AG09319 (cell line): ENCODE measurements at regions not wholly inside any gene's neighbourhood (a gene's known extent, or its start where the extent isn't known, plus 50 kb on each side); places are given as distances from the start of the nearest gene placed in this dataset.

Experiments used
- DNase-seq: peaks from one replicate; pipeline ENCODE4 v3.0.0-alpha.2; 2010; ENCODE audit warnings: low read depth; ENCODE audit errors: extremely low read depth
- TF ChIP-seq, protein P1 (sequence below): IDR thresholded peaks from 2 replicates; pipeline ENCODE4 v1.5.1; 2011; ENCODE audit warnings: low read depth, mild to moderate bottlenecking, inconsistent platforms, low read length, moderate library complexity

DNA sequence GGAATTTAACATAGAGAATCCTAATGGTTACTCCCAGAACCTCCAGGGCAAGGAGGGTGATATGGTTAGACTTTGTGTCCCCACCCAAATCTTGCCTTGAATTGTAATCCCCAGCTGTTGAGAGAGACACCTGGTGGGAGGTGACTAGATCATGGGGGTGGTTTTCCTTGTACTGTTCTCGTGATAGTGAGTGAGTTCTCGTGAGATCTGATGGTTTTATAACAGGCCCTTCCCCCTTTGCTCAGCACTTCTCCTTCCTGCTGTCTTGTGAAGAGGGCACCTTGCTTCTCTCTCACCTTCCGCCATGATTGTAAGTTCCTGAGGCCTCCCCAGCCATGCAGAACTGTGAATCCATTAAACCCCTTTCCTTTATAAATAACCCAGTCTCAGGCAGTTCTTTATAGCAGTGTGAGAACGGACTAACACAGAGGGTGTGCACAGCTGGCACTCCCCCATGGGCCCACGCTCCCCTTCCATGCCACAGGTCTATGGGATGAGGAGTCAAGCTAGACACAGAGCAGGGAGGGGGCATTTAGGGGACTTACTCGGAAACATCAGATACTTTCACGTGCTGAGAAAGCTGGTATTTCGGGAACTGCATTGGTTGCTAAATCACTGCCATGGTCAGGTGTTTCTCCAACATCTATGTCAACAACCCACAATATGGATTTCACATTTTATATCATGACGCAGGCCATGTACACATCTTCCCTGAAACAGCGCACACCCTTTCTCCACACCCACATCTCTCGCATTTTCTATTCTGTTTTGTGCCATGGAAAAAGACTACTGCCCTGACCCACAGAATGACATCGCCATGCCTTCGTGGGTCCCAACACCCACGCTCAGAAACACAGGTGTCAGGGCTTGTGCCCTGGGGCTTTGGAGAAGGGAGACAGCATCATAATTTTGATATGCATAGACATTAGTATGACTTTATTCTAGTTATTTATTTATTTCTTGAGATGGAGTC, 199.1 kb upstream of the GSE1 start:
- TF ChIP-seq, protein P1, sequence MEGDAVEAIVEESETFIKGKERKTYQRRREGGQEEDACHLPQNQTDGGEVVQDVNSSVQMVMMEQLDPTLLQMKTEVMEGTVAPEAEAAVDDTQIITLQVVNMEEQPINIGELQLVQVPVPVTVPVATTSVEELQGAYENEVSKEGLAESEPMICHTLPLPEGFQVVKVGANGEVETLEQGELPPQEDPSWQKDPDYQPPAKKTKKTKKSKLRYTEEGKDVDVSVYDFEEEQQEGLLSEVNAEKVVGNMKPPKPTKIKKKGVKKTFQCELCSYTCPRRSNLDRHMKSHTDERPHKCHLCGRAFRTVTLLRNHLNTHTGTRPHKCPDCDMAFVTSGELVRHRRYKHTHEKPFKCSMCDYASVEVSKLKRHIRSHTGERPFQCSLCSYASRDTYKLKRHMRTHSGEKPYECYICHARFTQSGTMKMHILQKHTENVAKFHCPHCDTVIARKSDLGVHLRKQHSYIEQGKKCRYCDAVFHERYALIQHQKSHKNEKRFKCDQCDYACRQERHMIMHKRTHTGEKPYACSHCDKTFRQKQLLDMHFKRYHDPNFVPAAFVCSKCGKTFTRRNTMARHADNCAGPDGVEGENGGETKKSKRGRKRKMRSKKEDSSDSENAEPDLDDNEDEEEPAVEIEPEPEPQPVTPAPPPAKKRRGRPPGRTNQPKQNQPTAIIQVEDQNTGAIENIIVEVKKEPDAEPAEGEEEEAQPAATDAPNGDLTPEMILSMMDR = no peak
- DNase-seq = no peak

DNA sequence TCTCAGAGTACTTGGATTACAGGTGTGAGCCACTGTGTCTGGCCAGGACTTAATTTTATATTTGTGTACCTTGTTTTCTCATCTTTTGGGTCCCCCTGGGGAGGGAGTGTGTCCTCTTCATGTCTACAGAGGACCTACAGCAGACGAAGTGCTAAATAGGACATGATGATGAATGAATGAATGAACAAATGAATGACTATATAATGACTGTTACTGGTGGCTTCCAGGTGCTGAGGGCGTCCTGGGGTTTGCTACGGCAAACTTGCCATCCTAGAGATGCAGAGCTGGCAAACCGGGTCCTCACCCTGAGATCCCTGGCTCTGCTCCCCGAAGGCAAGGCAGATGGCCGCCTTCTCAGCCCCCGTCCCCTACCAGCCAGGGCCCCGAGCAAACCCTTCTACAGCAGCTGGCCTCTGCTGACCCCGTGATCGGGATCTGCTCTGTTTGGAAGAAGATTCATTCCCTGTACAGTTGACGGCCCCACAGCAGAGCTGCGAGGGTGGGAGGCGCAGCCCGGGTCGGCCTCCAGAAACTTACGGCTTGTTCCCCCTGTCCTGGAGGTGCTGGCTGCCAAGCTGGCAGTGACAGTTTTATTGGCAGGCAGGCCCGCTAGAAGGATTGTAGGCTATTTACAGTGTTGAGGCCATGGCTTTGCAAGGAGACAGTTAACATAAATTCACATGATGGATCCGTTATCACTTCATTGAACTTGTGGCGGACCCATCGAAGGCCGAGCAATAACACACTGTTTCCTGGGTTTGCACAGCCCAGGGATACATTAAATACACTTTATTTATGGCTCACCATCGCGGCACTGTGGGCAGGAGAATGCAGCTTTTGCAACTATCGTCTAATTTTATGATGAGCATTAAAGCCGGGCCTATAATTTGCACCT, 197.7 kb upstream of the GSE1 start:
- DNase-seq = no peak
- TF ChIP-seq, protein P1 = no peak

DNA sequence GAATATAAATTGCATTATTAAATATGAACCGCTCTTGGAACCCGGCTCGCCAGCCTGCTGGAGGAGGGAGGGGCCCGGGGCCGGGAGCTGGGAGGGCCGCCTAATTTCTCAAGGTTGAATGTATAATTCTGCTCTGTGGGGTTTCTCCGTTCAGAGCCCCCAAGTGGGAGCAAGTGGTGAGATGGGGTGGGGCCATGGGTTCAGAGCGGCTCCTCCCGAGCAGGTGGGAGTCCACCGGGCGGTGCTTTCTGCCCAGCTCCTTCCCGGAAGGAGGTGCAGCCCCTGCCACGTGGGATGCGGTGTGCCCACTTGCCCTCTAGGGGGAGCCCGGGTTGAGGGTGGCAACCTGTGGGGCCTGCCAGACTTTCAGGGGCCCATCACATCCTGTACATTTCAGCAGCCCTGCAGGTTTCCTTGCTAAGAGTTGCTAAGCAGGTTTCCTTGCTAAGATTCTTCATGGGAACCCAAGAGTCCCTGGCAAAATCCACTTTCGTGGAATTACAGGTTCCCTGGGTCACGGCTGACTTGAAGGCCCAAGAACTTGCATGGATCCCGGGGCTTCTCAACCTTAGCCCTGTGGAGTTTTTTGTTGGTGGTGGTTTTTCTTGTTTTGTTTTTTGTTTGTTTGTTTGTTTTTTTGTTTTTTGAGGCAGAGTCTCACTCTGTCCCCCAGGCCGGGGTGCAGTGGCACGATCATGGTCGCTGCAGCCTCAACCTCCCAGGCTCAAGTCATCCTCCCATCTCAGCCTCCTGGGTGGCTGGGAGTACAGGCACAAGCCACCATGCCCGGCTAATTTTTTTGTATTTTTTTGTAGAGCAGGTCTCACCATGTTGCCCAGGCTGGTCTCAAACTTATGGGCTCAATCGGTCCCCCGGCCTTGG, 196.7 kb upstream of the GSE1 start:
- DNase-seq = no peak
- TF ChIP-seq, protein P1 = peak; percentile 63

DNA sequence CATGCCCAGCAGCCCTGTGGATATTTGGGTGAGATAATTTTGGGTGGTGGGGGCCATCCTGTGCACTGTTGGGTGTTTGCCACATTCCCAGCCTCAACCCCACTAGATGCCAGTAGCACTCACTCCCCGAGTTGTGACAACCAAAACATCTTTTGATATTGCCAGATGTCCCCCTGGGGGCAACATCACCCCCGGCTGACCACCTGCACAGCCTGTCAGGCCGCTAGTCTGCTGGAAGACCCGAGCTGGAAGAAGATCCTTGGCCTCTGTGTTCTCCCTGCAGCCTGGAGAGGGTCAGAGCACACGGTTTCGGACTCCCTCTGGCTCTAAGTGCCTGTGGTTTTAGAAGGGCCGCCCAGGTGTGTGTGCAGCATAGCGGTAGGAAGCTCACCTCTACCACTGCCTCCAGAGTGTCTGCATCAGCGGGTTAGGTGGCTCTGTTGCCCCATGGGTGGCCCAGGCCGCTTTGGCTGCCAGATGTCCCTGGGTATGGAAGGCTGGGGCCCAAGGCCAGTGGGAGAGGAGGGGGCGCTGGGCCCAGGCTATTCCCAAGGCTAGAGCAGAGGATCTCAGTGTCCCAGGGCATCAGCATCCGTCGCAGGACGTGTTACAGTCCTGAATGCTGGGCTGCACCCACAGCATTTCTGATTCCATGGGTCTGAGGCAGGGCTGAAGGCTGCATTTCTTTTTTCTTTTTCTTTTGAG, 195.8 kb upstream of the GSE1 start:
- TF ChIP-seq, protein P1 = no peak
- DNase-seq = no peak

- DNase-seq = no peak
- TF ChIP-seq, protein P1 = no peak; the same call in 1 of the 2 replicates
These were observed 194.1 kb upstream of the GSE1 start for GRCh38 chr16:85418978-85419491.
